ENCODE measurements at regions not wholly inside any gene's neighbourhood (a gene's known extent, or its start where the extent isn't known, plus 50 kb on each side); places are given as distances from the start of the nearest gene placed in this dataset.

DNA sequence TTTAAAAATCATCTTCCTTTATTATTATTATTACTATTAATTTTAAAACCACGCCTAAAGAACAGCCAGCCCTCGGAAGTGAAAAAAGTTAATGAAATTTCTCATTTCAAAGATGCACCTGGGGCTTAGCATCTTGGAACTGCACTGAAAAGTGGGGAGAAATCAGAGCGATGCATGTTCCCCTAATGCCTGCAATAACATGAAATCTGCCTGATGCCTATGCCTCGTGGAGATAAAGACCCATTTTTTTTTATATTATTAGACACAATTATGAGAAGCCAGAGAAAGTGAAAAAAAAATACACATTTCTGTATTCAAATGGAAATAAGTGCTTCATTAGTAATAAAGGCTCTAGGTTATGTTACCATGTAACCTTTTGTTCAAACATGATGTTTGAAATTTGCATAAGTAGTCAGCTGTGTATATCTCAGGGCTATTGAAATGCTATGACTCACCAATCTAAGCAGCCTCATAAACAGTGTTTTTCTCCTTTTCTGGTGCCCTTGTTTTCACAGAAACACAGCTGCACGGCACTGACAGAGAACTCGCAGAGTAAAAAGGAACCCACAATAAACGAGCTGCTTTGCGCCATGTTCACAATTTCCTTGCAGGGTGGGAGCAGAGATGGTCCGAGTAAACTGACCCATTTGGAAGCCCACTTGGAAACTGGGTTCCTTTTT is 175.8 kb upstream of the PRKCQ start:
- TF ChIP-seq, protein P1, sequence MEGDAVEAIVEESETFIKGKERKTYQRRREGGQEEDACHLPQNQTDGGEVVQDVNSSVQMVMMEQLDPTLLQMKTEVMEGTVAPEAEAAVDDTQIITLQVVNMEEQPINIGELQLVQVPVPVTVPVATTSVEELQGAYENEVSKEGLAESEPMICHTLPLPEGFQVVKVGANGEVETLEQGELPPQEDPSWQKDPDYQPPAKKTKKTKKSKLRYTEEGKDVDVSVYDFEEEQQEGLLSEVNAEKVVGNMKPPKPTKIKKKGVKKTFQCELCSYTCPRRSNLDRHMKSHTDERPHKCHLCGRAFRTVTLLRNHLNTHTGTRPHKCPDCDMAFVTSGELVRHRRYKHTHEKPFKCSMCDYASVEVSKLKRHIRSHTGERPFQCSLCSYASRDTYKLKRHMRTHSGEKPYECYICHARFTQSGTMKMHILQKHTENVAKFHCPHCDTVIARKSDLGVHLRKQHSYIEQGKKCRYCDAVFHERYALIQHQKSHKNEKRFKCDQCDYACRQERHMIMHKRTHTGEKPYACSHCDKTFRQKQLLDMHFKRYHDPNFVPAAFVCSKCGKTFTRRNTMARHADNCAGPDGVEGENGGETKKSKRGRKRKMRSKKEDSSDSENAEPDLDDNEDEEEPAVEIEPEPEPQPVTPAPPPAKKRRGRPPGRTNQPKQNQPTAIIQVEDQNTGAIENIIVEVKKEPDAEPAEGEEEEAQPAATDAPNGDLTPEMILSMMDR (IDR thresholded peaks at IDR 0.05; ENCODE audit: low read length): no peak
- TF ChIP-seq EZH2 (IDR thresholded peaks at IDR 0.05; ENCODE audit: borderline replicate concordance, low read length): no peak
